ENCODE measurements at regions not wholly inside any gene's neighbourhood (a gene's known extent, or its start where the extent isn't known, plus 50 kb on each side); places are given as distances from the start of the nearest gene placed in this dataset.
"Not testable (repeated sequence)": the region's sequence is repeated elsewhere in the genome, so short reads cannot be mapped to it uniquely, and the experiment has no call there.

DNA sequence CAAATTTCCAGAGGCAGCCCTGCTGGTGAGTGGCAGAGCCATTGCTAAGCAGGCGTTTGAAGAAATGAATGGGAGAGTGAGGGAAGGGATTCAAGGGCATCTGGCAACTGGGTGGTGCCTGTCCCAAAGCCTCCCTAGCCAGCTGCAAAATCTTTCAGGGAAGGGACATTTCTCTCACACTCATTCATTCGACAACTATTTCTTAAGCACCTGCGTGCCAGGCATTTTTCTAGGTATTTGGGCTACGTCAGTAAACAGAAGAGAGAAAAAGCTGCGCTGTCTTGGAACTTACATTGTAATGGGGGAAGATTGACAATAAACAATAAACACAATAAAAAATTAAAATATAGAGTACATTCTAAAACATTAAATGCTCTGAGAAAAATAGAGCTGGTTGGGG, 301.9 kb upstream of the USP24 start:
- DNase-seq: no peak

DNA sequence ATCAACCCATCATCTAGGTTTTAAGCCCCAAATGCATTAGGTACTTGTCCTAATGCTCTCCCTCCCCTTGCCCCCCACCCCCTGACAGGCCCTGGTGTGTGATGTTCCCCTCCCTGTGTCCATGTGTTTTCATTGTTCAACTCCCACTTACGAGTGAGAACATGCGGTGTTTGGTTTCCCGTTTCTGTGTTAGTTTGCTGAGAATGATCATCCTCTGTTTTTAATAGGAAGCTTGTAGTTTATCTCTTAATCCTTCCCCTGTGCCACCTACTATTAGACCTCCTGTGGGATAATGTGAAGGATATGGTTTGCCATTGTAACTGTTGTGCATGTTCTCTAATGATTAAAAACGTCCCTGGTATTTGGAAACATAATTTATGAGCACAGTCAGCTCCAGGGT, 299.4 kb upstream of the USP24 start:
- DNase-seq: not testable (repeated sequence)

DNA sequence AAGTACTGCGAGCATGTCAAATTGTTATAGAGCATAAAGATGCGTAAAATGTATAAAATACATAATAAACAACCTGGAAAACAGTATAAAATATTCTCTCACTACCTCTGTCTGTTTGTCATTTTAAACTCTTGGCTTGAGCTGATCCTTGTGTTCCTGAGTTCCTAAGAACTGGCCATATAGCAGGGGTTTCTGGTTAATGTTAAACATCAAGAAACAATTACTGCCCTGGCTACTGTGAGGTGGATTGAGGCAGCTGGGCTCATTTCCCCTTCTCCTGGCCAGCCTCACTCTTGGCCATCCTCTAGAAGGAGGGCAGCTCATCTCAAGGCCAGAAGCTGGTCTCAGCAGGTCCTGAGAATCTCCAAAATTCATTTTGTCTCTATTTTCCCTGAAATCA, 297.3 kb upstream of the USP24 start:
- no peak for DNase-seq

DNA sequence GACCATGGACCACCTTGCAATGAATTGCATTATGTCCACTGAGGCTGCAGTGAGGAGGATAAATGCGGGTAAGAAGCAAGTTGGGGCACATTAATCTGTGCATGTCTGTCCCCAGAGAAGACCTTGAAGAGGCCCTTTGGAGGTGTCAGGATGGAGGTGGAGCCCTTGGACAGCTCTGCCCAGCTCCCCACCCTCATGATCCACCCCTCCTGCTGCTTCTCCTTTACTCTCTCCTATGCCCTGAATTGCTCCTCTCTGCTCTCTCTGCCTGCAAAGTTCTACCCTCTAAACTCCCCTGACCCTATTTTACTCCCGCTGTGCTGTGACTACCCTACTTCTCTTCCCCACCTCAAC, 292.4 kb upstream of the USP24 start:
- DNase-seq: no peak

DNA sequence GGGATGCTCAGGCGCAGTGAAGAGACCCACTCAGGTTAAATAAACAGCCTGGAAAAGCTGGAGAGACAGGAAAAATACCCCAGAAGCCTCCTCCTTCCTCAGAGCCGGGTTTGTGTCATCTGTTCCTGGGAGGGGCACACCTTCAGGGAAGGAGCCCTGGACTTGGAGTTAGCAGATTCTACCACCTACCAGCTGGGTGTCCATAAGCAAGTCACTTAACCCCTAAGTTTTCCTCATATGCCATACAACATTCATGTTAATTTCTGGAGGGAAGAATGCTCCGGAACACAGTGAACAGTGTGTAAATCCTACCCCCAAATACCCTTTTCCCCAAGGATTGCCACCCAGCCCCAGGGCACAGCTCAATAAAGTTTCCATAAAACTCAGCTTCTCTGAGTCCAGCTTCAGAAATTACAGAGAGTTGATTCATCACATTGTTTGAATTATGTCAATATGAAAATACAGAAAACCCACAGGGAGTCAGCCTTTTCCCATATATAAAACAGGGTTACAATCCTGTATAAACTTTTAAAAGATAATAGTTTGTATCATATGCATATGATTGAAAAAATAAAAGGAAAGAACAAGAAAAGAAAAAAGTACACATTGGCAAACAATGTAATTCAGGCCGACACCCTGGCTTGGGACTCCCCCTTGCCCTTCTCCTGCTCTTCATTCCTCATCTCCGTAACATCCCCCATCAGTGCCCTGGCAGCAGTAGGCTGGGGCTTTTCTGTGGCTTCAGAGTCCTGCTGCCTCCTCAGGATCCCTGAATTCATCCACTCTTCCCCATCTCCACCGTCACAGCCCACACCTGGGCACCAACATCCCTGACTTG, 291.8 kb upstream of the USP24 start:
- DNase-seq: no peak

DNA sequence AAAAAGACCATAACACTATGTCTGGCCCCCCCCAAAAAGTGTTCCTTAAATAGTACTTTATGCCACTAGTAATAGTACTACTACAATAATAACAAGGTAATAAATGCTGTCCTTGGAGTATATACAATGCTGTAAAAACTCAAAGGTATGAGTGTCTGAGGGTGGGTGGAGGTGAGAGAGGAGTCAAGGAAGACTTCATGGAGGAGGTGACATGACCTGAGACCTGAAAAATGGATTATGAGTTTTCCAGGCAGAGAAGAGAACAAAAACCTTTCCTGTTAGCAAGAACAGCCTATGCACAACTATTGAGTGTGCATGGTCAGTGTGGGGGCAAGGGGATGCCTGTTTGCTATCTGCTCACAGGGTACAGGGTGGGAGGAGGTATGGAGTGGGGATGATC, 290.2 kb upstream of the USP24 start:
- DNase-seq: no peak

DNA sequence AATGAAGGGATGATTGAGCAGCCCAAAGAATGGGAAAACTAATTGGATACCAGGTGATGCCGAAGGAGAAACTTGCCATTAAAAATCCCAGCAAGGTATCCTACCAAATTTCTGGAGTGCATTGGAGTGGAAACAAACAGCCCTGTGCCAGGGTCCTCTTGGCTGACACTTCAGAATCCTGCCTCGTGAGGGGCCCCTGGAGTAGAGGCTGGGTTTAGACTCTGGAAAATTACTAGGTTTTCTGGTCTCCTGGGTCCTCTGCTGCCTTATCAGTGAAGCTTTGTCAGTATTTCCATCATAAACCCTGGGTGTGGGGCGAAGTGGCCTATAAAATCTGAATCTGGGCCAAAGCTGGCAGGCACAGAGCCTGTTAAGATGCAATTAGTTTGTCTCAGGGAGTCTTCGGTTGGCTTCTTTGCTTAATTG, 289.2 kb upstream of the USP24 start:
- DNase-seq: no peak

DNA sequence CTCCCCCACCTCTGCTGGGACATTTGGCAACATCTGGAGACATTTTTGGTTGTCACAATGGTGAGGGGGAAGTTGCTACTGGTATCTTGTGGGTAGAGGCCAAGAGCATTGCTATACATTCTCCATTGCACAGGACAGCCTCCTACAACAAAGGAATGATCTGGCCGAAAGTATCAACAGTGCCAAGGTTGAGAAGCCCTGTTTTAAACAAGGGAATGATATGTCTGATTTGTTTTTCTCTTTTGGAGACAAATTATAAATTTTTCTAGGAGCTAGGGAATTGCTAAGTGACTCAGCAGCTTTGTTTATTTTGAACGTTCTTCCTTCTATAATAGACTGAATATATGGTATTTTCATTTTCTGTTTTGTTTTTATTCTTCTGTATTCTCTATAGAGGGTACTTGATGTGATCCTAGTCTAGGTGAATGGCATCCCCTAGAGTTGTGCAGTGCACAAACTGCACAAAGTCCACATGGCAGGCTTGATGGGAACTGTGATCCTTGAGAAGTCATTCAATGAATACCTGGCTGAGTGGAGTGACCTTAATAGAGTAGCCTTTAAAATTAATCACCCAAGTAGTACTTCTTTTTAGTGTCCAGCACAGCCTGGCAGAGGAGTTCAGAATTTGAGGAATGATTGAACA, 288.6 kb upstream of the USP24 start:
- DNase-seq: no peak

DNA sequence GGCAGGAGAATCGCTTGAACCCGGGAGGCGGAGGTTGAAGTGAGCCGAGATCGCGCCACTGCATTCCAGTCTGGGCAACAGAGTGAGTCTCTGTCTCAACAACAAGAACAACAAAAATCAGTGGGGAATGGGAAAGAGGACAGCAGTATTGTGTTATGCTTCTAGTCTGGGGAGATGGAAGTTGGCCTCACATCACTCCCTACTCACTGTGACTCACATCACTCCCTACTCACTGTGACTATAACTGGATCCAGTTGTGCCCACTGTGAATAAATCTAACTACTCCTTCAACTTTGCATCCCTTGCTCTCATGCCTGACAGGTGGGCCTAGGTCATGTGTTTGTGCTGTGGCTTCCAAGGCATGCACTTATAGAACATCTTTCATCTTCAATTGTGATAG, 285.4 kb upstream of the USP24 start:
- no peak for DNase-seq

DNA sequence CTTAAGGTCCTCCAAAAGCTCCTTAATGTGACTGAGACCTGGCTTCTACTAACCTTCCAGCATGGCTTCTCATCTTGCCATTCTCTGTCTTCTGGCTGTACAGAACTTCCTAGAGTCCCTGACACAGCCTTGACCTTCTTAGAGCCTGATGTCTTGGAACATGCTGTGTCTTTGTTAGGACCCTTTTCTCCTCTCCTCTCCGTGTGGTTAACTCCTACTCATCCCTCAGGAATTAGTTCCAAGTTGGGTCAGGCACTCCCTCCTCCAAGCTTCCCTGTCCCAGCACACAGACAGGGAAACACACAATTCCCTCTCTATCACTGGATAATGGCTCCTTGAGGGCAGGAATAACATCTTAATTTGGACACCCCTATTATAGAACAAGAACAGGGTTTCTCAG, 275.4 kb upstream of the USP24 start:
- no peak for DNase-seq

DNA sequence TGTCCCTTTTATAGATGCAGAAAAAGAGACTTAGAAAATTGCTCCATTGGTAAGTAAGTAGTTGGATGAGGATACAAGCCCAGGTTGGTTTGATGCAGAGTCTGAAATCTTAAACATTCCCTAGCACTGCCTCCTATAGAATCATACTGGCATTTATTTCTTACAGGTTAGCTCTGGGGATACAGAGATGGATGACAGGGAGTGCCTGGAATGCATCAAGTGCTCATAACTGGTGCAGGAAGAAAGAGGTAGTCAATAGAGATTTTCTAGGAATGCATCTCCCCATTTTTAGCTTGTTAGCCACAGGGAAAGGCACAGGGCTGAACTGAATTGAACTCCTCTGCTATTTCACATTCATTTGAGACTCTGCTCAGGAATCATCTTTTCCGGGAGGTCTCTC, 269.0 kb upstream of the USP24 start:
- no peak for DNase-seq

DNA sequence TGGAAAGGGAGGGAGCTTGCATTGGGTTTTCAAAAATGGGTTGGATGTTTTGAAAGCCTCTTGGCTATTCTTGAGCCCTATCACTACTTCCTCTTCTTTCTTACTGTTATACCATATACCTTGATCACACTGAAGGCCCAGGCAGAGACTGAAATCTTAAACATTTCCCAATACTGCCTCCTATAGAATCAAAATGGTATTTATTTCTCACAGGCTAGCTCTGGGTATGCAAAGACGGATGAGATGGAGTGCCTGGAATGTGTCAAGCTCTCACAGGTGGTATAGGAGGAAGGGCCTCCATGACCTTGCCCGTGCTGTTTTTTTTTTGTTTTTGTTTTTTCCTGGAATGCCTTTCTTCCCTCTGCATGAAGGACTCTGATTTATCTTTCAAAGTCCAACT, 268.4 kb upstream of the USP24 start:
- DNase-seq: no peak

DNA sequence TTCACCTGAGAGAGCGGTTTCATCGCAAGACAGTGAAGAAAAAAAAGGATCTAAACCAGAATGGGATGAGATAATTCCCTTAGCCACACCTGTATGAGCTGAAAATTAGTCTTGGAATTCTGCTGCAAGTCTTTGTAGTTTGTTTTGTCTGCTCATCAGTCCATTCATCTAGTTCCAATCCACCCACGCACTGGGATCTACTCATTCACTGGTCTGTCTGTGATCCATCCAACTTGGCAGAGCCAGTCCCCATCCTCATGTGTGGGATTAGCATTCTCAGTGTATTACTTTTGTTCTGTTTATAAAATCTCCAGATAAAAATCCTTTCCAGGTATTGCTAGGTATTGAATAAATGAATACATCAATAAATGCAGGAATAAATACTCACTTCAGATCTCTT, 266.5 kb upstream of the USP24 start:
- no peak for DNase-seq

DNA sequence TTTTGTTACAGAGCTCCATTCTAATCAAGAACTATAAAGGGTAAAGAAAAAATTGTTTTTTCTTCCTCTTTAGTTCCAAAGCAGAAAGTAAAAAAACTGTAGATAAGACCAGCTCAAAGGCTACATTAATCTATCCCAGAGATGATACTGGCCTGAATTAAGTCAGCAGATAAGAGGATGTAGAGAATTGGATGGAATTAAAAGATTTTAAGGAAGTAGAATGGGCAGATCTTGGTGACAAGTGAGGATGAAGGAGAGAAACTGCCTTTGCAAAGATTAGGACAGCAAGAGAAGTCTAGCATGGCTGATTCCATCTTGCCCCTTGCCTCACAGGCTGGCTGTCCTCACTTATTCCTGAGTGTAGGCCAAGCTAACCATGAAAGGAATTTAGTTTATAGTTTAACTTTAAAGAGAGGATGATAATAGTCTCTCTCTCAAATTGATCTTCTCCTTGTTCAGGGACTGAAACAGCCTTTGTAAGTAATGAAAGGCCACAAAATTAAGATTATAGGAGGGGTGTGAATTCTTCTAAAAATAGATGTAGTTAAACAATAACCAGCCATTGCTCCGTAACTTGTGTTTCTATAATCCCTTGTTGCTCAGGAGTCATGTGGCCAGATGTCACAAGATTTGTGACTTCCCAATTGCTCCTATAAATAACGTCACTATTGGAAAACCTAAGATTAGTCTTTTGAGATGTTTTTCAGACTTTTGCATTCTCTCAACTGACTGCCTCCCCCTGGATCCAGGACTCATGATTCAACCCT, 265.0 kb upstream of the USP24 start:
- DNase-seq: no peak

DNA sequence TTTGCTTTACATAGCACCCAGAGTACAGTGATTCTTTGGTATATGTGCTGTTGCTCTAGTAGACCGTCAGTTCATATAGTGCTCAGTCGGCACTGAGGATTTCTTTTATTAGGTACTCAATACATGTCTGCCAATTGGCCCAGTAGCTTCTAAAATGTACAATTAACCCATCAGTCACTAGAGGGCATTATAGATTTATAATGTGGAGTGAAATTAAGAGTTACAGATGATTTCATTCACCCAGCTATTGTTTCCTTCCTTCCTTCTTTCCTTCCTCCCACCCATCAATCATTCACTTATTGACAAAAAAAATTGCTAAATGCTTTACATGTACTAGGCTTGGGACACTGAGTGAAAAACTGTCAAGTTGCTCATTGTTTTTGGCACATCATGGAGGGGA, 263.6 kb upstream of the USP24 start:
- no peak for DNase-seq

DNA sequence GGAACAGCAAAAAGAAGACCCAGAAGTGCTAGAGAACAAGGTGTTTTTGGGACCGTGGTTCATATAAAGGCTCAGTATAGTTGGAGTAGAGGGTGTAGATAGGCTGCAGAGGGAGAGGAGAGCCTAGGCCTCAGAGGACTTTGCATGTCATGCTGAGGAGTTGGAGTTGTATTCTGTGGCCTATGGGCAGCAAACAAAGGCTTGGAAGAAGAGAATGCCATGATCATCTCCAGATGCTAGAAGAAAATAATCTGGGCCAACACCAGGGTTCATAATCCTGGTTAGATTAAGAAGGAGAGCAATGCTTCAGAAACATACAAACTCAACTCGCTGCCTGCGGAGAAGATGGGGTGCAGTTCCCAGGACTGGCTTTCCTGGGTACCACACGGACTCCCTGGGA, 262.8 kb upstream of the USP24 start:
- no peak for DNase-seq

DNA sequence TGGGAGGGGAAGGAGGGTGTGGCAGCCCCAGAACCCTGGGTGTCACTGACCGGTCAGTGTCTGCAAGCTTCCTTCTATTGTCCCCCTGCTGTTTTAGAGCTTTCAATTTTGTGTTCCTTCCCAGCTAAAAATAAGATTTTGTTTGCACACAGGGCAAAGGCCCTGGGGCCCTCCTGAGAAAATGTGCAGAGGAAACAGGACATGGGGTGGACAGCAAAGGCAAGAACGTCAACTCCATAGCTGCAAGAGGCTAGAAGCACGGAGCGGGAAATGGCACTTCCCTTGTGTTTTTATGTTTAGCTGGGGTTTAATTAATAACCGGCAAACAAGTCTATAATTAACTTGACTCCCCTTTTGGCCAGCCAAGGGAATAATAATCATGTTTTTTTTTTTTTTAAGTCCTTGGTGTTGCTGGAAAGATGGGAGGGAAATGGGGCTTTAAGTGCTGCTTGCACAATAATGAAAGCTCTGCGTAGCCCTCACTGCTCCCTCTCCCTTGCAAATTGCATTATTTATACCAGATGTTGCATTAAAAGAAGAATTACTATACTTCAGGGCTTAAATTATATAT, 261.4 kb upstream of the USP24 start:
- DNase-seq: no peak

DNA sequence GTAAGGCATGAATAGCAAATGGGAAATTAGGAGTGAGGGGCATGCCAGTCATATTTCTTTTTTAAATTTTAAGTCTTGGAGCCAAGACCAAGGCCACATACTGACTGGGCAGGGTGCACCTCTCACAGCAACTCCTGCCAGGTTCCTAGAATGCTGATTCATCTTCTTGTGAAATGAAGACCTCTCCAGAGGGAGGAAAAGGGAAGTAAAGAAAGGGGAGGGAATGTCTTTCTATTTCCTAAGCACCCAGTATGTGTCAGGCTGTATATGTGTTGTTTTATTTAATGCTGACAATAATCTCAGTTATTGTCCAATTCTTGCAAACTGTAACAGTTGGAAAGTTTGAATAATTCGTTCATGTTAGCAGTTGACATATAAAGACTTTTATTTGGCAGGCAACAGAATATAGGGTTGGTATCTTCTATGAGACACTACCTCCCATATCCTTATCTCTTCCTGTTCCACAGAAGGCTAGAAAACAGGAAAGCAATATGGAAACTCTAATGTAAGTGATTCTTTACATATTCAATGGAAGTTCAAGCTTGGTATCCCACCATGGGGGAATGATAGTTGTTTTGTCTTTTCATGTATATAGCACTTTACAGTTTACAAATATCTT, 259.1 kb upstream of the USP24 start:
- DNase-seq: peak in 1 of 2 donors; percentile 23

DNA sequence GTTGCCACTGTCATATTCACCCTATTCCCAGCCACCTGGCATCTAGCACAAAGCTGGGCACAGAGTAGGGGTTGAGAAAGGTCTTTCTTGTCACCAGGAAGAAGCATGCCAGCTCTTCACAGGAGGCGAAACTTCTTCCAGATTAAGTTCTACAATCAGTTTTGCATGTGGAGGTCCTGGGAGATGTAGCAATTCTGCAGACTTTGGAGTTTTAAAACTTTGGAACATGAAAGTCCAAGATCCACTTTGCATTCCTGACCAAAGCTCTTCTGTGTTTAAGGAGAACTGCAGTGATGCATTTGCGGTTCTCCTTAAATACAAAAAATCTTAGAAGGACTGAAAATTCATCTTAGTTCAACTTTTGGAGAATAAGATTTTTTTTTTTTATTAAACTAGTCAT, 258.5 kb upstream of the USP24 start:
- no peak for DNase-seq

DNA sequence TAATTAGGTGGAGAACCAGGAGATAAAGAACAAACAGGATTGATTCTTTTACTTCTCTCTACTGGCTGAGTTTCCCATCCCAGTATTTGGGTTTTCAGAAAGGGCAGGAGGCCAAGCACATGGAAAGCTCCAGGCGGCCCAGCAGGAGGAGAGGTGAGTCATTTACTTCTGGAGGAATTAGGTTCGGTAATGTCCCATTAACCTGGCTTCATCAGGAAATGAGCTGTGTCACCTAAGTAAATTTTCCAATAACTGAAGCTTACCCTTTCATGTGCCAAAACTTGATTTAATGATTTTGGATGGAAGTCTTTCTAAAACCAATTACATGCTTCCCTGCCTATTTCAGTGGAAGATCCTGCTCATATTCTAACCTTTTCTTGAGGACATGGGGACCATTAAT, 257.6 kb upstream of the USP24 start:
- DNase-seq: no peak

DNA sequence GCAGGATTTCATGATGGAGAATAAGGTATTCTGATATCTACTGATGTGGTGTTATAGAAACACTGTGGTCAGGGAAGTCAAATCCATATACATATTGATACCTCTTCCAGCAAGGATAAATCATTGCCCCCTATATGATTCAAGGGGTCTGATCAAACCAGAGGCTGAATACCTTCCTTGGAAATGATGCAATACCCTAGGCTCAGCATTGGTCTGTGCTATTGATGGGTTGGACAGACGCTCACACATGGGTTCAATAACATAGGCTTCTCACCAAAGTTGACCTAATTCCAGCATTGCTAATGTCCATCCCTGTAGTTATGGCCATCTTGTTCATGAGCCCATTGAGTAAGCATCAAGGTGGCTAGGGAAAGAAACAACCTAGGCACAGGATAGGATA, 257.0 kb upstream of the USP24 start:
- DNase-seq: no peak

DNA sequence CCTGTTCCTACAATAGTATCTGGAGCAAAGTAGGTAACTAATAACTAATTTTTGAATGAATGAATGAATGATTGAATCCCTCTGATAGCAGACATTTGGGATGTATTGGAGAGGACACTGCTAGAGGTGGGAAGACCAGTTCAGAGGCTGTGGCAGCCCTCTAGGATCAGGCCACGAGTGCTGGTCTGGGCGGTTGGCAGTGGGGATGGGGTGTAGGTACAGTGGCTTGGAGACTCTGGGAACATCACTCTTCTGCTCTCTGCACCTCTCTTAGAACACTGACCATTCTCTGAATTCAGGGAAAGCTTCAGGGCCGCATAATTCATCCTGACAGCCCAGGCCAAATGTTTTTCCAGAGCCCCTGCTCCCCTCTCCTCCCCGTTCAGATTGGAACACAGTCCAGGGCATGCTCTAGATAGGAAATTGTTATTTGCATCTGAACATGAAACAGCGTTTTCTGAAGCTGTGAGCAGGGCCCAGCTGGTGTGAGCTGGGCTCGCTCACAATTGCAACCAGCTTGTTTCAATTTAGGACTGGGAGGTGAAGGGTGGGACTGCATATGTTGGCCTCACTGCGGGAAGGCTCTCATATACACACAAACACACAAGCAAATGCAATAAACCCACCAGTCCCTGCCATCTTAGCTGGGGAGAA, 253.1 kb upstream of the USP24 start:
- DNase-seq: no peak

DNA sequence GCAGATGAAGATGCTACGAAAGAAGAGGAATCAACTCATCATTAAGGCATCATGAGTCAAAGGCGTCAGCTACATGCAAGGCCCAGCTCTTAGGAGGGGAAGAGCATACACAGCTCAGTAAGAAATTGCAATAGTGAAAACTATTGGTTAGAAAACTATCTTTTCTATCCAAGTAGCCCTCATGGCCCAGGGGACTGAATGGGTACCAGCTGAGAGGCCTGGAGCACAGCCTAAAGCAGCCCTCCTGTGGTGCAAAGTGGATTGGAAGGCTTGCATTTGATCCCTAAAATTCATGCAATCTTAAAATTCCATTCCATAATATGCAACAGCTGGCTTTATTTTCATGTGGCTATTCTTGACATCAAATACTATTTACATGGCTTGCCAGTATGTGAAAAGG, 251.8 kb upstream of the USP24 start:
- DNase-seq: no peak

All from CD4-positive, alpha-beta T cell treated with Interleukin-4 for 1 hour (primary cell).